ENCODE measurements at regions not wholly inside any gene's neighbourhood (a gene's known extent, or its start where the extent isn't known, plus 50 kb on each side); places are given as distances from the start of the nearest gene placed in this dataset.

DNA sequence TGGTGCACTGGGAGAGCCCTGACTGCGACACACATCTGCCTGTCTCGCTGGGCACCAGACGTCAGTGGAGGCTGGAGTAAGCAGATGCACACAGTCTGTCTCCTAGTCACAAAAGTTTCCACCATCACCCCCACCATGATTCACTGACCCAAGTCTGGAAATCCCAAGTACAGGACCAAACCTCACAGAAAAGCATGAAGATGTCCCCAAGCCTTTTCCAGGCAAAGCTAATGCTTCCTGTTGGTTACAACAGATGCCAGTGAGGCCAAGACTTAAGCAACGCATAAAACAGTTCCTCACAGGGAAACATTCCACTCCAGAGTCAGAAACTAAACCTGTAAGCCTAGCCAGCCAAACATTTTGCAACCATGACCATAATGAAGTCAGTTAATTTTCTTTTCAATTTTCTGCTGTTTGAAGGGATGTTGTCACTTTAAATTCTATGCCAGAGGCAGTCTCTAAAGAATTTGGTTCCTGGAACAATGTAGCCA, 259.3 kb upstream of the SLC30A5 start:
- TF ChIP-seq, protein P1, sequence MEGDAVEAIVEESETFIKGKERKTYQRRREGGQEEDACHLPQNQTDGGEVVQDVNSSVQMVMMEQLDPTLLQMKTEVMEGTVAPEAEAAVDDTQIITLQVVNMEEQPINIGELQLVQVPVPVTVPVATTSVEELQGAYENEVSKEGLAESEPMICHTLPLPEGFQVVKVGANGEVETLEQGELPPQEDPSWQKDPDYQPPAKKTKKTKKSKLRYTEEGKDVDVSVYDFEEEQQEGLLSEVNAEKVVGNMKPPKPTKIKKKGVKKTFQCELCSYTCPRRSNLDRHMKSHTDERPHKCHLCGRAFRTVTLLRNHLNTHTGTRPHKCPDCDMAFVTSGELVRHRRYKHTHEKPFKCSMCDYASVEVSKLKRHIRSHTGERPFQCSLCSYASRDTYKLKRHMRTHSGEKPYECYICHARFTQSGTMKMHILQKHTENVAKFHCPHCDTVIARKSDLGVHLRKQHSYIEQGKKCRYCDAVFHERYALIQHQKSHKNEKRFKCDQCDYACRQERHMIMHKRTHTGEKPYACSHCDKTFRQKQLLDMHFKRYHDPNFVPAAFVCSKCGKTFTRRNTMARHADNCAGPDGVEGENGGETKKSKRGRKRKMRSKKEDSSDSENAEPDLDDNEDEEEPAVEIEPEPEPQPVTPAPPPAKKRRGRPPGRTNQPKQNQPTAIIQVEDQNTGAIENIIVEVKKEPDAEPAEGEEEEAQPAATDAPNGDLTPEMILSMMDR (IDR thresholded peaks at IDR 0.05) = no peak

DNA sequence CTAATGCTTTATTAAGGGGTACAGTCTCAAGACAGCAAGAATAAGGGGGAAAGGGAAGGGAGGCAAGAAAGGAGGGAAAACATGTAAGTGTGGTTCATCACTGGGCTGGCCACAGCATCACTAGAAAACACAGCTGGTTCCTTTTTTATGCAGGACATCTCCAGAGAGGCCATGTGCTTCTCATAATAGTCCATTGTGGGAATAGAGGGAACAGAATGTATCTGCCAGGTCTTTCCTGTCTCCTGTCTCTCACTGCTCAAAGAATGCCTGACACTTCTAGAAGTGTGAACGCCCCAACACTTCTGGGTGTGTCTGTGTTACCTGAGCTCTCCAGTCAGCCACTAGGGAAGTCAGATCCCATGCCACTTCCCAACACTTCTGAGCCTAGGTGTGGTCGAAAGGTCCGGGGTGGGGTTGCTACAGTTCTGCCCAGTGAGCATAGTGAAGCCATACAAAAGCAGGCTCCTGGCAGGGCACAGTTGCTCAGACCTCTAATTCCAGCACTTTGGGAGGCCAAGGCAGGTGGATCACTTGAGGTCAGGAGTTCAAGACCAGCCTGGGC, 255.6 kb upstream of the SLC30A5 start:
- TF ChIP-seq, protein P1 (IDR thresholded peaks at IDR 0.05) = no peak

DNA sequence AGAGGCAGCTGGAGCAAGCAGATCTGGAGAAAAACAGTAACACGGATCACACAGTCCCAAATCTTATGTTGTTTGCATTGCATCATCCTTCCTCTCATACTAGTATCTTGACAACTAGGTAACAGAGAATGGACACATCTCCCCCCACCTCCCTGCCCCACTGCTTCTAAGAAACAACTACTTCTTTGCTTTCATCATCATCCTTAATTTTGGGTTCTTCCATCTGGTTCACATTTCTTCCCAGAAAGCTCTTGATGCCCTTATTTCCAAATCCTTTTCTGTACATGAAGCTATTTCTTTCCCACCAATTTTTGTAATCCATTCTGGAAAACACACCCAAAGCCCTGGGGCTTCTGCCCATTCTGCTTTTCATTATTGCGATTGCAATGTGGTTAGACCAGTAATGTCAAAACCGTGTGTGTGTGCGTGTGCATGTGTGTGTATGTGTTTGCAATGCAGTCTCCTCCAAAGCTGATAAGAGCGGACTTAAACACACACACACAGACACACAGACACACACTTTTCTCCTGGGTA, 254.7 kb upstream of the SLC30A5 start:
- TF ChIP-seq, protein P1 (IDR thresholded peaks at IDR 0.05) = no peak

DNA sequence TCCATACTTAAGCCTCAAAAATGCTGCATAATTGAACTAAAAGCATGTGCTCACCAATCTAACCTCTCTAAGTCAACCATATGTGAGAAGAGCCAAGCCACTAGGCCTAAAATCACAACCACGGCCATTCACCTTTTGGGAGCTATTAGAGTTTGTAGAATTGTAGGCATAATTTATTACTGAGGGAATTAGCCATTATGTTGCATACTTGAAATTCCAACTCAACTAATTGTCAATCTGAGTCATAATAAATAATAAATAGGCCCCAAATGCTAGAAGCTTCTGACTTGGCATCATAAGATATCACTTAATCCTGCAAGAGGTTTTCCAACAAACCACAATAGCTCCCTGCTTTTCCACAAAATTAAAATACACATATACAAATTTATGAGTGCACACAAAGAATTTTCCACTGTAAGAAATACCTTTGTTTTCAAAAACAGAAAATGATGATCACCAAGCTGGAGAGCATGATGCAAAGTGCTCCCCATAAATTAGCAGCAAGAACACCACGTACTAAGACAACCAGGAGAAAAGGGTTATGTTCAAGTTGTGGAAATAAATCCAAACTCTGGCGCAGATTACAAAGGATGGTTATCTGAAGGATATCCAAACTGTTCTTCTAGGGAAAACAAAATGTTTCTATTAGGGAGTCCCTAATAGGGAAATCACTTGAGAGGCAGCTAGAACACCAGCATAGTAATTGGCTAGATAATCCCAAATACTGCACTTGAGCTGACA, 250.0 kb upstream of the SLC30A5 start:
- TF ChIP-seq, protein P1 (IDR thresholded peaks at IDR 0.05) = no peak

DNA sequence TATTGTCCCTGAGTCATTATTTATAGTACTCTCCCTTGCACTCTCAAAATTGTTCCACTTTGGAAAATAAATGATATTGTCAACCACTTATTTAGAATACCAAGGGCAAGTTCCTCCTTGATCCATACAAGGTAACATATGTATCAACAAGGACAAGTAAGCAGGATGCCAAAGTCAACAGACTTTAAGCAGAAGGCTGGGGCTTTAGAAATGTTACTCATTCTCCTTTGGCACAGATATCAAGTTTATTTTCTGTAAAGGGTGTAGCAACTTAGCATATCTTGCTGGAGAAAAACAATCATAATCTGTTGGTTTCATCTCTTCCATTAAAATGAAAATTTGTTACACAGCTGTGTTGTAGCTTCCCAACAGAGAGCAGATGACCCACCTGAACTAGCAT, 248.7 kb upstream of the SLC30A5 start:
- TF ChIP-seq, protein P1 (IDR thresholded peaks at IDR 0.05) = no peak

DNA sequence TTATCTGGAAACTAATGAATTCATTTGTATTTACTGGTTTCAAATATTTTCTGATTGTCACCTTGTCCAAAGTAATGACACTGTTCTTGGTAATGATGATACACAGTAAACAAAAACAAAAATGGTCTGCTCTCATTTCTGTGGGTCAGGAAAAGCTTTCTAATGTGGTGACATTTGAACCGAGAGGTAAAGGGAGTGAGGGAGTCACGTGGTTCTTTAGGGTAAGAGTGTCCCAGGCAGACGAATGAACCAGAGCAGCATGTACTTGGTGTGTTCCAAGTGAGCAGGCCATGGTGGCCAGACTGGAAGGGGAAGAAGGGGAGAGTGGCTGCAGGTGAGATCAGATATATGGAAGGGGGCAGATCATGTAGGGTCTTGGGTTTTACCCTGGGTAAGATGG, 247.0 kb upstream of the SLC30A5 start:
- TF ChIP-seq, protein P1 (IDR thresholded peaks at IDR 0.05) = no peak

DNA sequence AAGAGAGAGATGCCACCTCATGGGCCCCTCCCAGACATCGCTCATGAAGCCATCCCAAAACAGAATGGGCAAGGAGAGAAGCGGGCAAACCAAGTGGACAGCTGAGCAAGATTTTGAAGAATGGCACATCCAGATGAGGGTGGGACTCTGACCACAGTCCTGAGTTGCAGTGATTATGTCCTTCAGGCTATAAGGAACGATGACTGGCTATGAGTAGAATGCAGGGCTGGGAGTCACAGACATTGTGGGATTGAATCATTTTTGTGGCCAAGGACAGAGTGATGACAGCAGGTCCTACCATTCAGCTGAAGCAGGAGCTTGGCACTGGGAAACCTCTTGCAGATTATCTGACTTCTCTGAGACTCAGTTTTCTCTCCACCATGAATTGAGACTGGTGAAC, 245.7 kb upstream of the SLC30A5 start:
- TF ChIP-seq, protein P1 (IDR thresholded peaks at IDR 0.05) = no peak
